ENCODE measurements at regions not wholly inside any gene's neighbourhood (a gene's known extent, or its start where the extent isn't known, plus 50 kb on each side); places are given as distances from the start of the nearest gene placed in this dataset.
"Not testable (repeated sequence)": the region's sequence is repeated elsewhere in the genome, so short reads cannot be mapped to it uniquely, and the experiment has no call there.

- no peak for DNase-seq
Observed at GRCh38 chr16:60949800-60950199, 1086.4 kb downstream of the CDH8 start.

DNA sequence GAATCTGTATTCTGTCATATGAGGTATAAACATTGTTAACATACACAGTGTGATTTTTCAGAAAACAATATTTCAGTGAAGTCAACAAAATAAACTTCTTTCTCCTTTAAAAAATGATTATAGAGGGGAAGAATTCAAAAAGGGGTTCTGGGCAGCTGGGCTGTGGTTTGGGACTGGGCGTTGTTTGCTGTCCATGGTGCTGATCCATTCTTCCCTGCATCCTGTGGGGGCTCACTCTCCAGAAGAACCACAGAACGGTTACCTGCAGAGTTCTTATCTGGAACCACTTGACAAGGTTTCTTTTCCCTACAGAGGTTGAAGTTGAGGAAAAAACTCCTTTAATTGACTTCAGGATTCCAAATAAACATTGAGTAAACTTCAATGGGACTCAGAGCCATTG lies 1091.0 kb downstream of the CDH8 start:
- DNase-seq, result no peak

- DNase-seq, result not testable (repeated sequence)
Observed at GRCh38 chr16:60936189-60936588, 1100.0 kb downstream of the CDH8 start.

DNA sequence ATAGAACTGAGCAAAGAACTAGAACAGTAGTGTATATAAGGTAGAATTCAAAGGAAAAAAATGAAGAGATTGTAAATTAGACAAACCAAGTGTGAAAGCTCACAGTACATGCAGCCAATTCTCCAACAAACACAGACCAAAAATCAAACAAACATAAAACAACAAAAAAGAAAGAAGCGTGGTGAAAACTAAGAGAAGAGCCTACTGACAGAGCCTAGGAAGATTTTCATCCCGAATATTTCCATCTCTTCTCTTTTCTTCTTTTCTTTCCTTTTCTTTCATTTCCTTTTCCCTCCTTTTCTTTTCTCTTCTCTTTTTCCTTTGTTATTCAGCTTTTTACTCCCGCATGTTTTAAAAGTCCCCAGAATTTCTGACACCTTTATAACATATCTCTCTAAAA lies 1103.6 kb downstream of the CDH8 start:
- no peak for DNase-seq

DNA sequence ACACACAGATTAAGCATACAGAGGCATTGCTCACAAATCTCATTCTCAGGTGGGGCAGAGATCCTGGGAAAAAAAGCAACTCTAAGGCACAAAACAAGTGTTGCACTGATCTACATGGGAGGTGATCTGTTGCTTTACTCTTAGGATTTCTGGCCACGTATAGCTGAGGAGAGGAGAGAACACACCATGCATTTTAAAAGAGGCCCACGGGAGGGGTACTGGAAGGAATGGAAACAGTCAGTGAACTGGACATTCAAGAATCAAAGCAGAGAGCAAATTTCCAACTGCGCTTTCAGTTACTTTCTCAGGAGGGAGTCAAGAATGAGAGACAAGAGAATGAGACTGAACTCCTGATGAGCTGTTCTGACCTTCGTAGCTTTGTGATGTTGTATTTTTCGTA lies 1105.9 kb downstream of the CDH8 start:
- no peak for DNase-seq

DNA sequence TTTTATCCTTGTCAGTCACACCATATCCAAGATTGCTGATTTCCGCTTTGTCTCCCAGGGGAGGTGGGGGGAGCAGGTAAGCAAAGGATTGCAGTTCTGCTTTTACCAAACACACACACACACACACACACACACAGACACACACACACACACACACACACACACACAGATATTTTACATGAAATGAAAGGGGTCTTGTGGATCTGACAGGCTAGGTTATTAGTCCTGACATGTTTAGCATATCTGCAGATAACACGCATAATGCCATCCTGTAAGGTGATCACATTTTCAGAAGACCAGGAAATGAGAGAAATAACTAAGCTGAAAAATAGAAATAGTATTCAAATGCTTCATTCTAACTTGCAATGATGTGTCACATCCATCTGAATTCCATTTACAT lies 1113.3 kb downstream of the CDH8 start:
- no peak for DNase-seq

- DNase-seq, result no peak
Observed at GRCh38 chr16:60914334-60914733, 1121.9 kb downstream of the CDH8 start.

DNA sequence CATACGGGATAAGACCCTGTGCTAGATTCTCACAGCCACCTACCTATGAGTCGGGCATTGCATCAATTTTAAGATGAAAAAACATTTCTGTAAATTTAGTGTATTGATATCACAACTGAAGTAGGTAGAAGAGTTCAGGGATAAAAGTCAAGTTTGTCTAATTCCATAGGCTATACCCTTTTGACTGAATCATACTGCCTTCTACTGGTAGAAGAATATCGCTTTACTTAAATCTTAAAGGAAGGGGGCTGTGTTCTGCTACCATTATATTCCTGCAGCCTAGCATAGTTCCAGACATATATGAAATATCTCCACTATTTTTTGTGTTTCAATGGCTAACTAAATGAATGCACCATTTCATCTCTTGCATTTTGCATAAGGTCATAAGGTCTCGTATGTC lies 1128.6 kb downstream of the CDH8 start:
- no peak for DNase-seq

DNA sequence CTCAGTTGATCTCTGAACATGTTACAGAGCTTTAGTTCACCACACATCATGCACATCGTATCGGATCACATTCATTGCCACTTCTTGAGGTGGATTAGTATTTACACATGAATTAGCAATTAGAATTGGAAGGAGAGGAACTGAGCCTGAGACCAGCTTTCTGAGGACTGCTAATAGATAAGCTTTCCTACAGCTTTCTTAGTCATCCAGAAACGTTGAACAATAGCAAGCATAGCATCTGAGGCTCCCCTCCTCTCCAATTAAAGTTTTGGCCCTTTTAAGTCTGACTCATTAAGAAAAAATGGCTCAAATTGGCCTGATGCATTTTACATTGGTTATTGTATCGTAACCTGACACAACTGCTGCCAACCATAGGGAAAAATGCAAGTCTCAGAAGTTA lies 1130.4 kb downstream of the CDH8 start:
- no peak for DNase-seq

GRCh38 chr16:60902114-60902513 lies 1134.1 kb downstream of the CDH8 start:
- no peak for DNase-seq

DNA sequence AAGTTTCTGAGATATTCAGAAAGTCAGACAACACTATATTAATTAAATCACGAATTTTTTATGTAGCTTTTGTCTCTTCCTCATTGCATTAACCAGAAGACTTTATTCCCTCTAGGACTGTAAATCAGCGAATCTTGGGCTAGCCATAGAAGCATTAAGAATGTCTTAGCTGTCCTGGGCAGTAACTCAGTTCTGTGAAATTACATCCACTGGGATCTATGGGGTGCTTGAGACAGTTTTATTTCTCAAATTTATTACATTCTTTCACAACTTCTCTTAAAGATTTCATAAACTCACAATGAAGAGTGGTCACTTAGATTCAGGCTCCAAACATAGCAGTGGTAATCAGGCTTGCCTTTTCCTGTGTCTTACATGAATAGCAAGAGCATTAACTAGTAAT lies 1153.4 kb downstream of the CDH8 start:
- DNase-seq, result no peak

GRCh38 chr16:60852635-60853034 lies 1183.6 kb downstream of the CDH8 start:
- no peak for DNase-seq

DNA sequence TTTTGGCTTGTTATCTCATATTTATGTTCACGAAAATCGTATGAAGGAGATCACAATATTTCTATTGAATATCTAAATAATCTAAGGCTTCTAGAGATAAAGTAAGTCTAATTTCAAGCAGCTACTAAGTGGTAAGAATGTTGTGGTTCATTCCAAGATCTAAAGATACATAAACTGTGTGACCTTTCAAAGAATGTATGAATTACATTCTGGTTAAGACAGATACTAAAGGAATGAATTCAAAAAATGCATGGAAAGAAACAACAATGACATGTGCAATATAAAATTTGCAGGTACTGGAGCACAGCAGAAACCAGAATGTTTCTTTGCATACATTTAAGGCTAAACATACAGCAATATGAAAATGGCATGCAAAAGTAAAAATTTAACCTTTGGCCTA lies 1214.6 kb downstream of the CDH8 start:
- no peak for DNase-seq

DNA sequence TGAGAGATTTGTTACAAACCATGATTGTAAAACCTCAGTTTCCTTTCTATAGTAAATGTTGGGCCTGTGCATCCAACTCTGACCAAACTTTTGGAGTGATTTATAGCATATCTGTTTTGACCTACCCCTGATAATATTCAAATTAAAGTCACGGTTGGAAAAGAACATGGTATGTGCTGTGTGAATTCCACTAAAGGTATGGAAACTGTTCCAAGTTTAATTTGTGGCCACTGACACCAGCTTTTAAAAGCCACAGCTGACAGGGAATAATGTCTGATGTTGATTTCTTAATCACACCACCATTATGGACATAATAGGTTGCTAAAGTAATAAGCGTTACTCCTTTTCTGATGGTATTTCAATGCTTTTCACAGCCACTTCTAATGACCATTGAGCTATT lies 1215.9 kb downstream of the CDH8 start:
- no peak for DNase-seq

DNA sequence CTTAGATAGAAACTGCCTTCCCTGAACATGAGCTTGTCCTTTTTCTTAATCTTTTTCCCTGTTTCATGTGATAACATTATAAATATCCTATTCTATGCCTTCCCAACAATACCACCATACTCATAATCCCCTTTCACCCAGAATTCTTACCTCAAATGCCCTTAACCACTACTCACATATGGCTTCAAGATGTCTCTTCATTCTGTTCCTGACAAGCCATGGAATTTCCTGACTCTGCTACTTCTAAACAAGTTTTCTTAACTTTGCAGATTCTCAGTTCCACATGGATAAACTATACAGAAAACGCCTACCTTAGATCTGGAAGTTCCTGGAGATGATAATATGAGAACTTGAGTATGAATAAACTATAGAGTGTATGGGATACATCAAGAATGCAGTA lies 1217.8 kb downstream of the CDH8 start:
- no peak for DNase-seq

DNA sequence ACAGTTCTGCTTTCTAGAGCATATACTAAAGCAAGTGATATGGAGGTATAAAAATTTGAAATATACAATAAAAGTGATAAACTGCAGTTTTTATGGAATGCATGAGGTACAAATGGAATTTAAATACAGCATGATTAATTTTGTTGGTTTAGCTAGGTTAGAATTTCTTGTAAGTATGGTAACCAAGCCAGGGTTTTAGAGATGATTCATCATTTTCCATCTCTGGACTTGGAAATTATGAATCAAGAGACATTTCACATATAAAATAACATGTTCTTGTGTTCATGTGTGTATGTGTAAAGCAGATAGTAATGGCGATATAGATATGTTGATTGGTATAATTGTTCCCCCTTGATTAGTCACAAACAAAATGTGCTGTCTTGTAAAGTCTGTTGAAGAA lies 1219.8 kb downstream of the CDH8 start:
- no peak for DNase-seq

GRCh38 chr16:60815865-60816264 lies 1220.4 kb downstream of the CDH8 start:
- DNase-seq, result no peak

- no peak for DNase-seq
Observed at GRCh38 chr16:60815033-60815432, 1221.2 kb downstream of the CDH8 start.

DNA sequence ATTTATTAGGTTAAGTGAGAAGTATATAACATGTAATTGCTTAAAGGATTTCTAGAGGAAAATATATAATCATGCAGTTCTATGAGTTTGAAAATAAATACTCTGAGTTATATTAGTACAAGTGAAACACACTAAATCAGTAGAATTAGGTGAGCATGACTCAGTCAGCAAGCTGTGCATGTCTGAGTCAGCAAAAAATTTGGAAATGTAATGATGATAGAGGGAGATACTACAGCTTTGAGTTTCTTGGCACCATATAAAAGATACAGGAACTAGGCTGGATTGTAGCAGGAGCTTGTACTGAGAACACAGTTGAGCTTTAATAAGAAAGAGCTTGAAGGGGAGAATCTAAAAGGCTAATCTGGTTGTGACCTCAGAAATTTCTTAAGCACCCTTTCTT lies 1224.6 kb downstream of the CDH8 start:
- no peak for DNase-seq

- no peak for DNase-seq
Observed at GRCh38 chr16:60811051-60811608, 1225.1 kb downstream of the CDH8 start.

- no peak for DNase-seq
Observed at GRCh38 chr16:60810250-60810649, 1226.0 kb downstream of the CDH8 start.

DNA sequence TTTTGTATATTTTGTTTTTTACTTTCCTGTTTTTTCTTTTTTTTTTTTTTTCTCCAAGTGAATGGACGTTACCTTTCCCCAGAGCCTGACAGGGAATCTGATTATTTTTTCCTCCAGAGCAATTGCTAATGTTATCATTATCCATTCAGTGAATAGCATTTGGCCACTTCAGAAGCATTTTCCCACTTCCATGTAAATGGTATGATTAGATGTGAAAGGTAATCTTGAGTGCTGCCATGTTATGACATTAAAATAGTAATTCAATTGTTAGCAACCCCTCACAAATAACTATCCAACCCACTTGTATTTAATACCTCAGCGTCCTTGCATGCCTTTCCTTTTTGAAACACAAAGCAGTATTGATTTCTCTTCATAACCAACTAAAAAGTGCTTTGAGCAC lies 1243.8 kb downstream of the CDH8 start:
- no peak for DNase-seq

- DNase-seq, result no peak
Observed at GRCh38 chr16:60788631-60789030, 1247.6 kb downstream of the CDH8 start.

DNA sequence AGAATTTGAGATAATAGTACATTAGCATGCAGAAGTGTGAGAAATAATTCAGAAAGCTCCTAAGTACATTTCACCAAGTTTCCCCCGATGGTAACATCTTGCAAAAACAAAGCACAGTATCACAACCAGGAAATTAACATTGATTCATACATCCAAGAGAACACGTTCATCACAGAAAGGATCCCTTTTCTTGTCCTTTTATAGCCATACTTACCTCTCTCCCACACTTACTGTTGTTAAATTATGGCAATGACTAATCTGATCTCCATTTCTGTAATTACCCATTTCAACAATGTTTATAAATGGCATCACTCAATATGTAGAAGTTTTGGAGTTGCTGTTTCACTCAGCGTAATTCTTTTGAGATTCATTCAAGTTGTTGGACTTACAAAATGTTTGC lies 1260.0 kb downstream of the CDH8 start:
- DNase-seq, result no peak

DNA sequence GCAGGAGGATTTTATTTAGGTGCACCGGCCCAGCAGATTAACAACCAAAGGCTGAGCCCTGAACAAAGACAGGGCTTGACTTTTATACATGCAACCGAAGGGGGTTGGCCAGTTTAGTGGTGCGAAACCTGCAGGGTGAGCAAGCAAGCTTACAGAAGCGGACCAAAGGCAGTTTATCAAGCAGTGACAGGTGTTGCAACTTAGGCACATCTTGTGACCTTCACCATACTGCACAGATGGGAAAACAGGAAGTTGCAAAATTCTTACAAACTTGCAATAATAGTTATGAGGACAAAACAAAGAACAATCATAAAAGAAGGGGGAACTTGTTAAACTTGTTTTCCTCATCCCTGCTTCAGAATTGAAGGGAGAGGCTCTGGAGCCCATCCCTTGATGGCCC lies 1265.1 kb downstream of the CDH8 start:
- DNase-seq, result no peak

DNA sequence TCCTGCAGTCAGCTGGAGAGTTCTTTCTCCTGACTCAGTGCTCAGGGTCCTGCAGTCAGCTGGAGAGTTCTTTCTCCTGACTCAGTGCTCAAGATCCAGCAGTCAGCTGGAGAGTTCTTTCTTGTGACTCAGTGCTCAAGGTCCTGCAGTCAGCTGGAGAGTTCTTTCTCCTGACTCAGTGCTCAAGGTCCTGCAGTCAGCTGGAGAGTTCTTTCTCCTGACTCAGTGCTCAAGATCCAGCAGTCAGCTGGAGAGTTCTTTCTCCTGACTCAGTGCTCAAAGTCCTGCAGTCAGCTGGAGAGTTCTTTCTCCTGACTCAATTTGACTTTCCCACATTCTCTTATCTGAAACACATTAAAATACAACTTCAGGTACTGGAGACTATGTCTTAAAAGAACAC lies 1265.9 kb downstream of the CDH8 start:
- DNase-seq, result not testable (repeated sequence)

All from CD4-positive, alpha-beta T cell treated with Interleukin-4 for 4 hours (primary cell).